ENCODE measurements at regions not wholly inside any gene's neighbourhood (a gene's known extent, or its start where the extent isn't known, plus 50 kb on each side); places are given as distances from the start of the nearest gene placed in this dataset.

- no peak for DNase-seq
- H3K27me3 ChIP-seq: peaks cover 2% of the 10 kb centered on the region
- no peaks in the 10 kb centered on the region for H3K36me3 ChIP-seq
- H3K4me3 ChIP-seq: no peak overlapping the region
- H3K9me3 ChIP-seq: no peaks in the 10 kb centered on the region
Measured at GRCh38 chr3:168473334-168473890, 377.7 kb upstream of the GOLIM4 start.

DNA sequence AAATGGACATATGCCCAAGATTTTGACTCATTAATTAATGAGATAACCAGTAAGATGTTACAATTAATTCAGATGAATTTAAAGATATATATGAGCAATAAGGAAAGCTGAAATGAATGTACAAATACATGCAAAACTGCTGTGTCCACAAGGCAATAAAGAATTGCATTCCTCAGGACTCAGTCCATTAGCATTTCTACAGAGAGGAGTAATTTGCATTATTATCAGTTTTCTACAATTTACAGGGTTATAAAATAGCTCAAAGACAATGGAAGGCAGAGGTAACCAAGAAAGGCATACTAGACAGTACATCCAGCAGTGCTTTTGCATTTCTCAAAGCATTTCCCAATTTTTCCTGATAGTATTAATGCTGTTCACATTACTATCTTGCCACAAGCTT lies 377.1 kb upstream of the GOLIM4 start:
- no peak for DNase-seq
- no peaks in the 10 kb centered on the region; the same call in 1 of the 2 replicates for H3K27me3 ChIP-seq

DNA sequence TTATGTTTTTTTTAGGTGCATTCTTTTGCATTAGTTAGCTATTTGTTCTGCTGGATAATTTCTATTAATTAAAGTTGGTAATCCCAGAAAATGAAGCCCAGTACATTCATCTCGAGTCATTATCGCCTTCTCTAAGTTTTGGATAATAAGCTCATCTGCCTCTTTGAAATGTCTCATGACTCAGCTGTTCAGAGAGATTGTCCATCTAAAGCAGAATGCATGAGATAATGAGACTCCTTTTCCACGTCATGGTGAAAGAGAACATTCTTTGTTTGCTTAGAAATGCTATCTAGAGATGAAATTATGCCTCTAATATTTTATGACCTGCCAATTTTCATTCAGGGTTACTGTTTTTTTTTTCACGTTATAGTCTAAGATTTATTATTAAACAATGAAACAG lies 374.7 kb upstream of the GOLIM4 start:
- H3K9me3 ChIP-seq: no peaks in the 10 kb centered on the region
- no peak for DNase-seq
- H3K4me3 ChIP-seq: no peak overlapping the region
- H3K27me3 ChIP-seq: no peaks in the 10 kb centered on the region; the same call in 1 of the 2 replicates
- H3K36me3 ChIP-seq: no peaks in the 10 kb centered on the region

More for the DNA sequence above, 377.1 kb upstream of the GOLIM4 start:
- no peaks in the 10 kb centered on the region for H3K36me3 ChIP-seq
- H3K9me3 ChIP-seq: no peaks in the 10 kb centered on the region
- no peak overlapping the region for H3K4me3 ChIP-seq

DNA sequence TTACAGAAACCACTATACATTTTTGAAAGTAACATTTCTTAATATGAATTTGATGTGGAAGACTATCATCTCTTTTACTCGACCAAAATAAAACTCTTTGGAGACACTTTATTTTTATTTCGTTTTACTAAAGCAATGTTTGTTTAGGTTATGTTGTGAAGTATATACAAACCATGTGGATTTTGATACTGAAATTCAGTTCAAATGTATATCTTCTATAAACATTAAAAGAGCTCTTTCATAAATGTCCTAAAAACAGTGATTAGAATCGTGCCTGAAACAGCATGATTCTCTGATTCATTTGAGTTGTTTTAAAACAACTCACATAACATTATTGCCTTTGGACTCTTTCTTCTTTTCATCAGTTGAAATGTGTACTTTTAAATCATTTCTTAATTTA lies 373.7 kb upstream of the GOLIM4 start:
- no peak for DNase-seq
- H3K4me3 ChIP-seq: no peak overlapping the region
- H3K27me3 ChIP-seq: no peaks in the 10 kb centered on the region
- H3K9me3 ChIP-seq: no peaks in the 10 kb centered on the region
- H3K36me3 ChIP-seq: no peaks in the 10 kb centered on the region

- Histone ChIP-seq H3K4me3 (no peak overlapping the region), H3K36me3 (no peaks in the 10 kb centered on the region), H3K27me3 (no peaks in the 10 kb centered on the region), H3K9me3 (no peaks in the 10 kb centered on the region)
- DNase-seq: peak; percentile 15
Measured at GRCh38 chr3:168467115-168467714, 371.5 kb upstream of the GOLIM4 start.

DNA sequence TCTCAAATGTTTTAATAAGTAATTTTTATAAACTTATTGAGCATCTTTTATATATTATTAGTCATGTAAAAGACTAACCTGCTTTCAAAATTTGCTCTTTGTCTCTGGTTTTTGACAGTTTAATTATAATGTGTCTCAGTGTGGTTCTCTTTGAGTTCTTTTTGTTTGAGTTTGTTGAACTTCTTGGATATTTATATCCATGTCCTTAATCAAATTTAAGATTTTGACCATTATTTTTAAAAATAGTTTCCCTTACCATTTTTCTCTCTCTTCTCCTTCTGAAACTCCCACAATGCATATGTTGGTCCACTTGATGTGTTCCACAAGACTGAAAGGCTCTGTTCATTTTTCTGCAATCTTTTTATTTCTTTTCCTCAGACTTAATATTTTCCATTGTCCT lies 366.1 kb upstream of the GOLIM4 start:
- no peaks in the 10 kb centered on the region for H3K36me3 ChIP-seq
- no peaks in the 10 kb centered on the region; the same call in 1 of the 2 replicates for H3K9me3 ChIP-seq
- H3K4me3 ChIP-seq: no peak overlapping the region
- DNase-seq: no peak
- no peaks in the 10 kb centered on the region; the same call in 1 of the 2 replicates for H3K27me3 ChIP-seq

DNA sequence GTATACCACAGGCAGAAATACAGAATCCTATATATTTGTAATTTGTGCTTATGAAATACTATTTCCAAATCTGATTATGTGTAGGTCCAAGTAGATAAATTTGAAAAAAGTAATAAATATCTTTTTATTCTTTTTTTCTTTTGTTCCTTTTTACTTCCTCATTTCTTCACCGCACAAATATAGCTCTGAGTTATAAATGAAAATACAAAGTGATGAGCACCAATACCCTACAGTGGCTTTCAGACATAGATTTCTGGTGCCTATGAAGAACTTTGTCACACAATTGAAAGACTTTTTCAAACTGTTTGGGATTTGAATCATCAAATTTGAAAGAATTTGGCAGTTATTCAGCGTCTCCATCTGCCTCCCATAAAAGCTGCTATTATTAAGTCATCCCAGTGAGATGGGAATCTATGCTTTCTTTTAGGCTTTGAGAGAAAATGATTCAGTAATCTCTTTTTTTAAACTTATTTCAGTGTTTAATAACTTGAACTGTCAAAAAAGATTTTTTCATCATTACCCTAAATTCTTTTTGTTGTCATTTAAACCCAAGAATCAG lies 363.6 kb upstream of the GOLIM4 start:
- Histone ChIP-seq H3K27me3 (no peaks in the 10 kb centered on the region; the same call in 1 of the 2 replicates), H3K36me3 (no peaks in the 10 kb centered on the region), H3K9me3 (no peaks in the 10 kb centered on the region; the same call in 1 of the 2 replicates), H3K4me3 (no peak overlapping the region)
- no peak for DNase-seq

DNA sequence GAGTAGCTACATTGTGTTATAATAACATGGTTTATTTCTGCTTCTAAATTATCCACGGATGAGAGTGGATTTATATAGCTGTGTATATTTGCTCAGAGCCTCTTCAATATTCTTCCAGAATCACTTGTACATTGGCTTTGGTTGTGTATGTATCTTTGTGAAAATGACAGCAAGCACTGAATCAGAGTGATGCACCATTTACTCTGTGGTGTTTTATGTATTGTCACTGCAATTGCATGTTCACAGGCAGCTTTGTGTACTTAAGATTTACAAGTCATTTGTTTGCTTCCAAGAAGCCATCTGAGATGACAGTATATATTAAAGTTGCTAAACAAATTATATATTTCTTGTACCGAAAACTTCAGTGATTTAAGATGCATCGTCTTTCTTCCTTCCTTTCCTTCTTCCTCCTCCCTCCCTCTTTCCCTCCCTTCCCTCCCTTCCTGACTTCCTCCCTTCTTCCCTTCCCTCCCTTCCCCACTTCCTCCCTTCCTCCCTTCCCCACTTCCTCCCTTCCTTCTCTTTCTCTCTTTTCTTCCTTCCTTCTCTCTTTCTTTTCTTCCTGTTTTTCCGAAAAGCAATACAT lies 362.3 kb upstream of the GOLIM4 start:
- DNase-seq: no peak
- Histone ChIP-seq H3K36me3 (no peaks in the 10 kb centered on the region), H3K9me3 (no peaks in the 10 kb centered on the region; the same call in 1 of the 2 replicates)

GRCh38 chr3:168455814-168456213 lies 360.1 kb upstream of the GOLIM4 start:
- Histone ChIP-seq H3K9me3 (no peaks in the 10 kb centered on the region), H3K36me3 (no peaks in the 10 kb centered on the region), H3K27me3 (no peaks in the 10 kb centered on the region; the same call in 1 of the 2 replicates), H3K4me3 (no peak overlapping the region)
- DNase-seq: no peak

More for the DNA sequence above, 362.3 kb upstream of the GOLIM4 start:
- Histone ChIP-seq H3K4me3 (no peak overlapping the region), H3K27me3 (no peaks in the 10 kb centered on the region; the same call in 1 of the 2 replicates)

- H3K4me3 ChIP-seq: no peak overlapping the region
- no peaks in the 10 kb centered on the region for H3K36me3 ChIP-seq
- no peak for DNase-seq
- no peaks in the 10 kb centered on the region for H3K9me3 ChIP-seq
- H3K27me3 ChIP-seq: no peaks in the 10 kb centered on the region
Measured at GRCh38 chr3:168453623-168454022, 357.9 kb upstream of the GOLIM4 start.

DNA sequence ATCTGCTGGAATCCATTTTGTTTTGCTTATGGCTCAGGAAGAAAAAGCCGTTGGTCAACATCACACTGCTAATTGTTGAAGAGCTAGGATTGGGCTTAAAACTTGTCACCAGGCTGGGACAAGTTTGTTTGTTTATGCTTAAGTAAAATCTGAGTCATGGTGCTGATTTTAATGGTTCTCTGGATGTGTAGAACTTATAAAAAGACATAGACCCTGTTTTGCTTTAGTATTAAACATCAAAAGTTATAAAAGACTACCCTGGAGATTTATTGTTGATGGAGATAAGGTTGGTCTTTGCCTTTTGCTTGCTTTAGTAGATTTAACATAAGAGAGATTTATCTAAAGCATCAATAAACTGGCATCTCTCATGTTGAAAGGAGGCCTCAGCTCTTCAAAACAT lies 348.2 kb upstream of the GOLIM4 start:
- Histone ChIP-seq H3K4me3 (no peak overlapping the region), H3K27me3 (peaks cover 4% of the 10 kb centered on the region; the same call in 1 of the 2 replicates), H3K9me3 (no peaks in the 10 kb centered on the region), H3K36me3 (no peaks in the 10 kb centered on the region)
- DNase-seq: no peak

DNA sequence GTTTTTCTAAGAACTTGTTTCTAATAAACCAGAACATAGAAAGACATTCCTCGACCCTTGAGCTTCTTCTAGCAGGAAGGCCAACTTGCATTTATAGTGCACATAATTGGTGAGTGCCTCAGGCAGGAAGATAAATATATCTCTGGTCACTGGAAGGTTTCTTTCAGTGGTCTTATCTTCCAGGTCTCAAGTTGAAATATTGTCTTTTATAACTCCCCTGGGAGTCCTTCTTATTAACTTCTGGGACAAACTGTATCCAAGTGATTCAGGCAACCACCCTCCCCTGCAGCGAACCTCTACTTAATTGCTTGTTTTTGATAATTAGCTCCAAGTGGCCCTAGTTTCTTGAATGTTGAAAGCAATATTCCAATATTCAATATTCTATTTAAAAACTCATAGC lies 346.8 kb upstream of the GOLIM4 start:
- DNase-seq: no peak
- no peak overlapping the region for H3K4me3 ChIP-seq
- H3K27me3 ChIP-seq: peaks cover 4% of the 10 kb centered on the region; the same call in 1 of the 2 replicates
- H3K36me3 ChIP-seq: no peaks in the 10 kb centered on the region
- H3K9me3 ChIP-seq: no peaks in the 10 kb centered on the region

- H3K4me3 ChIP-seq: no peak overlapping the region
- peaks cover 2% of the 10 kb centered on the region; the same call in 1 of the 2 replicates for H3K27me3 ChIP-seq
- H3K36me3 ChIP-seq: no peaks in the 10 kb centered on the region
- no peaks in the 10 kb centered on the region for H3K9me3 ChIP-seq
- DNase-seq: no peak
Measured at GRCh38 chr3:168436245-168436724, 340.6 kb upstream of the GOLIM4 start.

DNA sequence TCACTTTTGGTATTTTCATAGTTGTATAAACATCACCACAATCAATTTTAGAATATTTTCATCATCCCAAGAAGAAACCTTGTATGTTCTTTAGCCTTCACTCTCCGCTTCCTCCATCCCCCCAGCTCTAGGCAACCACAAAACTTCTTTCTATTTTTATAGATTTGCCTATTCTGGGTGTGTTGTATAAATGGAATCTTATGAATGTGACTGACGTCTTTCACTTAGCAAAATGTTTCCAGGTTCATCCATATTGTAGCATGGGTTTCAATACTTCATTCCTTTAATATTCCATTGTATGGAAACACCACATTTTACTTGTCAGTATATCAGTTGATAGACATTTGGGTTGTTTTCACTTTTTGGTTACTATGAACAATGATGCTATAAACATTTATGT lies 335.8 kb upstream of the GOLIM4 start:
- H3K36me3 ChIP-seq: no peaks in the 10 kb centered on the region
- no peaks in the 10 kb centered on the region for H3K9me3 ChIP-seq
- no peaks in the 10 kb centered on the region for H3K27me3 ChIP-seq
- no peak for DNase-seq
- no peak overlapping the region for H3K4me3 ChIP-seq

DNA sequence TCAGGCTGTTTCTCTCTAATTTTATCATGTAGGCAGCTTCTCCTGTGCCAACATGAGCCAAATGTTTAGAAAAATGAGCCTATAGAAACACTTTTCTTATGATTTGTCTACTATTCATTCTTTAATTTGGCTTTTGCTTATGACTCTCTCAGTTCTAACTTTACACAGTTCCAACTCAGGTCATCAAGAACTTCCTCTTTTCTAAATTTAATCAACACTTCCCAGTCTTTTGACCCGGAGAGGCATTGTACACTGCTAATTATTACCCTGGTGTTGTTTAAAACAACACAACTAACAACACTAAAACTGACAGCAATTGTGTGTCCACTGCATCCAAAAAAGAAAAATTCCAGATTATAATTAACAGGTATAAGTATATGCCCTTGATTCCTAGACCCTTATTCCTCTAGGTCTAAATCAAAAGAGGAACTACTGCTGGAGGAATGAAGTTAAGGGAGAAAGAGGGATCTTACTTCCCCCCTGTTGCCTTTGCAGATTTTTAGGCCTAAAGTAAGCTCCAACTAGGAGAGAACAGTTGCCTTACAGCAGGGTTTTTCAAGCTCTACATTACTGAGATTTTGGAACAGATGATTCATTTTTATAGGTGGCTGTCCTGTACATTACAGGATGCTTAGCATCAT lies 332.2 kb upstream of the GOLIM4 start:
- no peaks in the 10 kb centered on the region for H3K36me3 ChIP-seq
- DNase-seq: no peak
- H3K27me3 ChIP-seq: no peaks in the 10 kb centered on the region
- no peak overlapping the region for H3K4me3 ChIP-seq
- no peaks in the 10 kb centered on the region for H3K9me3 ChIP-seq

- Histone ChIP-seq H3K36me3 (no peaks in the 10 kb centered on the region), H3K9me3 (no peaks in the 10 kb centered on the region), H3K27me3 (no peaks in the 10 kb centered on the region), H3K4me3 (no peak overlapping the region)
- no peak for DNase-seq
Measured at GRCh38 chr3:168427156-168427555, 331.4 kb upstream of the GOLIM4 start.

GRCh38 chr3:168425936-168426595 lies 330.3 kb upstream of the GOLIM4 start:
- Histone ChIP-seq H3K27me3 (no peaks in the 10 kb centered on the region), H3K4me3 (no peak overlapping the region), H3K9me3 (no peaks in the 10 kb centered on the region), H3K36me3 (no peaks in the 10 kb centered on the region)
- no peak for DNase-seq
